ENCODE measurements at regions not wholly inside any gene's neighbourhood (a gene's known extent, or its start where the extent isn't known, plus 50 kb on each side); places are given as distances from the start of the nearest gene placed in this dataset.

DNA sequence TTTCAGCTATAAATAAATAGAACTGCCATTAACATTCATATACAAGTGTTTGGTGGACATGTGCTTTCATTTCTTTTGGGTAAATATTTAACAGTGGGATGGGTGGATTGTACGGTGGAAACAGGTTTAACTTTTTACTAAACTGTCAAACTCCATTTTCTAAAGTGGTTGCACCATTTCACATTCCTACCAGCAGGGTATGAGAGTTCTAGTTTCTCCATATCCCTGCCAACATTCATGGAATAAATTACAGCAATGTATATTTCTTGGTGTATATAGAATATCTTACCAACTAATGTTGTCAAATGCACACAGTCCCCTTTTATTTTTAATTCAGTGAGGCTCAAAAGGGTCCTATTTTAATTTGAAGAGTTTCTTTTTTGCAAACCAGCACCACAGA is 71.3 kb upstream of the CTXND1 start:
- DNase-seq, result no peak
- H3K27me3 ChIP-seq (ENCODE audit: insufficient read depth, low read length, poor library complexity), result no peaks in the 10 kb centered on the region

DNA sequence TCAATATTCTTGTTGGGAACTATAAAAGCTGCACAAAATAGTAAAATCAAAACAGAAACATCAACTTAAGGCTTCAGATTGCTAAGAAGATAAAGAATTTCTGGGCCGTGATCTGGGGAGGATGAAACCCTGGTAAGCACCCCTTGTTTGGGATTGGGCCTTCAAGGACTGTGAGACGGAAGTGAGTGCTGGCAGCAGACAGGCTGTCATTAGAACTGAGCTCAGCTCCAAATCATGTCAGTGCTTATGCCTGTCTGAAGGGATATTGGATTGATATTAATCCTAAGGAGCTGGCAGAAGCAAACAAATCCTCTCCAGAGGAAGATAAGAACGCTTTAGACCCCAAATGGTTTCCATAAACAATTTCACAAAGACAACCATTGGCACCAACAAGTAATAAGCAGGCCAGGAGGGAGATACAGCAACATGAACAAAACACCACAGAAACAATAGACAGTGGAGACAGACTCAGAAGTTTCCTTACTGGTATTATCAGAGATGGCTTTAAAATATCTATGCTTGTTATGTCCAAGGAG is 72.6 kb upstream of the CTXND1 start:
- no peak overlapping the region for H3K9ac ChIP-seq (ENCODE audit: low read depth, low read length)
- H3K4me1 ChIP-seq (ENCODE audit: insufficient read depth, low read length), result no peaks in the 10 kb centered on the region
- no peaks in the 10 kb centered on the region for H3K79me2 ChIP-seq (ENCODE audit: insufficient read depth, low read length)
- ATAC-seq (ENCODE audit: insufficient read depth, low read depth), result no peak
- TF ChIP-seq, protein P1, sequence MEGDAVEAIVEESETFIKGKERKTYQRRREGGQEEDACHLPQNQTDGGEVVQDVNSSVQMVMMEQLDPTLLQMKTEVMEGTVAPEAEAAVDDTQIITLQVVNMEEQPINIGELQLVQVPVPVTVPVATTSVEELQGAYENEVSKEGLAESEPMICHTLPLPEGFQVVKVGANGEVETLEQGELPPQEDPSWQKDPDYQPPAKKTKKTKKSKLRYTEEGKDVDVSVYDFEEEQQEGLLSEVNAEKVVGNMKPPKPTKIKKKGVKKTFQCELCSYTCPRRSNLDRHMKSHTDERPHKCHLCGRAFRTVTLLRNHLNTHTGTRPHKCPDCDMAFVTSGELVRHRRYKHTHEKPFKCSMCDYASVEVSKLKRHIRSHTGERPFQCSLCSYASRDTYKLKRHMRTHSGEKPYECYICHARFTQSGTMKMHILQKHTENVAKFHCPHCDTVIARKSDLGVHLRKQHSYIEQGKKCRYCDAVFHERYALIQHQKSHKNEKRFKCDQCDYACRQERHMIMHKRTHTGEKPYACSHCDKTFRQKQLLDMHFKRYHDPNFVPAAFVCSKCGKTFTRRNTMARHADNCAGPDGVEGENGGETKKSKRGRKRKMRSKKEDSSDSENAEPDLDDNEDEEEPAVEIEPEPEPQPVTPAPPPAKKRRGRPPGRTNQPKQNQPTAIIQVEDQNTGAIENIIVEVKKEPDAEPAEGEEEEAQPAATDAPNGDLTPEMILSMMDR (IDR thresholded peaks at IDR 0.05; ENCODE audit: borderline replicate concordance, extremely low read depth, low read length, poor library complexity, severe bottlenecking), result no peak
- TF ChIP-seq EZH2 (IDR thresholded peaks at IDR 0.05; ENCODE audit: borderline replicate concordance, low read depth, low read length, severe bottlenecking), result no peak
- no peak overlapping the region for H3K27ac ChIP-seq (ENCODE audit: low read length)
- H3K27me3 ChIP-seq (ENCODE audit: insufficient read depth, low read length, poor library complexity), result no peaks in the 10 kb centered on the region
- H4K20me1 ChIP-seq (ENCODE audit: insufficient read depth, low read length), result no peaks in the 10 kb centered on the region
- H3K36me3 ChIP-seq (ENCODE audit: insufficient read depth, low read length), result no peaks in the 10 kb centered on the region
- no peak overlapping the region for H3K4me3 ChIP-seq (ENCODE audit: low read depth in 1 of 2, low read length in 2 of 2)
- no peaks in the 10 kb centered on the region for H3K9me3 ChIP-seq (ENCODE audit: insufficient read depth, low read length, severe bottlenecking)
- H3K4me2 ChIP-seq (ENCODE audit: insufficient read depth, low read length), result no peak overlapping the region
- H2AFZ ChIP-seq (ENCODE audit: low read depth, low read length), result no peak overlapping the region
- DNase-seq, result no peak

More for the DNA sequence above, 71.3 kb upstream of the CTXND1 start:
- H3K79me2 ChIP-seq (ENCODE audit: insufficient read depth, low read length), result no peaks in the 10 kb centered on the region
- H3K27ac ChIP-seq (ENCODE audit: low read length), result no peak overlapping the region
- TF ChIP-seq EZH2 (IDR thresholded peaks at IDR 0.05; ENCODE audit: borderline replicate concordance, low read depth, low read length, severe bottlenecking), result no peak
- TF ChIP-seq, protein P1 (IDR thresholded peaks at IDR 0.05; ENCODE audit: borderline replicate concordance, extremely low read depth, low read length, poor library complexity, severe bottlenecking), result no peak
- H3K9ac ChIP-seq (ENCODE audit: low read depth, low read length), result no peak overlapping the region
- no peak for ATAC-seq (ENCODE audit: insufficient read depth, low read depth)
- no peaks in the 10 kb centered on the region for H3K4me1 ChIP-seq (ENCODE audit: insufficient read depth, low read length)
- H3K4me2 ChIP-seq (ENCODE audit: insufficient read depth, low read length), result no peak overlapping the region
- H3K9me3 ChIP-seq (ENCODE audit: insufficient read depth, low read length, severe bottlenecking), result no peaks in the 10 kb centered on the region
- no peak overlapping the region for H3K4me3 ChIP-seq (ENCODE audit: low read depth in 1 of 2, low read length in 2 of 2)
- H3K36me3 ChIP-seq (ENCODE audit: insufficient read depth, low read length), result no peaks in the 10 kb centered on the region
- no peak overlapping the region for H2AFZ ChIP-seq (ENCODE audit: low read depth, low read length)
- H4K20me1 ChIP-seq (ENCODE audit: insufficient read depth, low read length), result no peaks in the 10 kb centered on the region

DNA sequence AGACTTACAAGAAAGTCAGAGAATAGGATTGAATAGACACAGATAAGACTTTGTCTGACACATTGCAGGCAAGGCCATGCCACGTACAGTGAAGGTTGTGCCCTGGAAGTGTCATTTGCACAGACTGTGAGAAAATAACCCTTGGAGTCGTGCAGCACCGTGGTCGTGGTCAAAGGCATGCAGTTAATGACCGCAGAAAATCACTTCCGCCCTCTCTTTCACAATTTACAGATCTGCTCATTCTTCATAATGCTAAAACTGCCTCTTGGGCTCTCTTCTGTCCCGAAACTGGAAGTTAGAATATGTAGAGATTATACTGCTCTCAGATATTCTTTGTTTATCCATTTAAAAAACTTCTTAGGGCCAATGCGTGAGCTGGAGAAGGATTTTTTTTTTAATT is 73.2 kb upstream of the CTXND1 start:
- no peak for ATAC-seq (ENCODE audit: insufficient read depth, low read depth)
- TF ChIP-seq, protein P1 (IDR thresholded peaks at IDR 0.05; ENCODE audit: borderline replicate concordance, extremely low read depth, low read length, poor library complexity, severe bottlenecking), result no peak
- TF ChIP-seq EZH2 (IDR thresholded peaks at IDR 0.05; ENCODE audit: borderline replicate concordance, low read depth, low read length, severe bottlenecking), result no peak

DNA sequence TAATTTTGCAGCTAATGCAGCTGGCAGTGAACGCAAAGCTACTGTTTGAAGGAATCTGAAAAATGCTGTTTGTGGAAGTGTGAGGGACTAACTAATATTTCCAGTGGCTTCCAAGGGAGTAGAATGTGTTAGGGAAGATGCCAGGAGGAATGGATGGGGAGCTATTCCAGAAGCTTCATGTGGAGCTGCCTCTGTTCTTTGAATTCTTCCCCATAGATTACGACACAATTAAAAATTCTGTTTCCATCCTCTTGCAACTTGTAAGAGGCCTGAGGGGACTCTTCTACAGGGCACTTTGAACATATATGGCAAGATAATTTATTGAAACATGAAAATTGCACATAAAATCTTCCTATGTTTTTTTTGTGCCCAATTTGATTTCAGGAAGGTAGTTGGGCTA is 74.3 kb upstream of the CTXND1 start:
- Histone ChIP-seq H3K4me1 (ENCODE audit: insufficient read depth, low read length) (no peaks in the 10 kb centered on the region), H3K36me3 (ENCODE audit: insufficient read depth, low read length) (no peaks in the 10 kb centered on the region), H3K9me3 (ENCODE audit: insufficient read depth, low read length, severe bottlenecking) (no peaks in the 10 kb centered on the region), H3K4me3 (ENCODE audit: low read depth in 1 of 2, low read length in 2 of 2) (no peak overlapping the region), H3K27ac (ENCODE audit: low read length) (no peak overlapping the region), H2AFZ (ENCODE audit: low read depth, low read length) (no peak overlapping the region), H3K4me2 (ENCODE audit: insufficient read depth, low read length) (no peak overlapping the region), H3K9ac (ENCODE audit: low read depth, low read length) (no peak overlapping the region), H3K79me2 (ENCODE audit: insufficient read depth, low read length) (no peaks in the 10 kb centered on the region), H3K27me3 (ENCODE audit: insufficient read depth, low read length, poor library complexity) (no peaks in the 10 kb centered on the region), H4K20me1 (ENCODE audit: insufficient read depth, low read length) (no peaks in the 10 kb centered on the region)
- no peak for TF ChIP-seq EZH2 (IDR thresholded peaks at IDR 0.05; ENCODE audit: borderline replicate concordance, low read depth, low read length, severe bottlenecking)
- TF ChIP-seq, protein P1 (IDR thresholded peaks at IDR 0.05; ENCODE audit: borderline replicate concordance, extremely low read depth, low read length, poor library complexity, severe bottlenecking), result no peak
- DNase-seq, result no peak
- ATAC-seq (ENCODE audit: insufficient read depth, low read depth), result no peak

More for the DNA sequence above, 73.2 kb upstream of the CTXND1 start:
- DNase-seq, result no peak
- Histone ChIP-seq H4K20me1 (ENCODE audit: insufficient read depth, low read length) (no peaks in the 10 kb centered on the region), H3K9ac (ENCODE audit: low read depth, low read length) (no peak overlapping the region), H3K27me3 (ENCODE audit: insufficient read depth, low read length, poor library complexity) (no peaks in the 10 kb centered on the region), H3K4me1 (ENCODE audit: insufficient read depth, low read length) (no peaks in the 10 kb centered on the region), H3K4me2 (ENCODE audit: insufficient read depth, low read length) (no peak overlapping the region), H2AFZ (ENCODE audit: low read depth, low read length) (no peak overlapping the region), H3K4me3 (ENCODE audit: low read depth in 1 of 2, low read length in 2 of 2) (no peak overlapping the region), H3K79me2 (ENCODE audit: insufficient read depth, low read length) (no peaks in the 10 kb centered on the region), H3K9me3 (ENCODE audit: insufficient read depth, low read length, severe bottlenecking) (no peaks in the 10 kb centered on the region), H3K27ac (ENCODE audit: low read length) (no peak overlapping the region), H3K36me3 (ENCODE audit: insufficient read depth, low read length) (no peaks in the 10 kb centered on the region)
